Activated effector memory CD4-positive, alpha-beta T cell treated with Interleukin-2 at 50 U/mL for 16 hours (primary cell): ENCODE measurements at regions not wholly inside any gene's neighbourhood (a gene's known extent, or its start where the extent isn't known, plus 50 kb on each side); places are given as distances from the start of the nearest gene placed in this dataset.
"Not testable (repeated sequence)": the region's sequence is repeated elsewhere in the genome, so short reads cannot be mapped to it uniquely, and the experiment has no call there.

Source experiments
- DNase-seq: peaks from one replicate; pipeline ENCODE4 v3.0.0-alpha.2; 2020

- no peak for DNase-seq
These were observed 305.0 kb upstream of the ID2 start for GRCh38 chr2:8376603-8377410.

GRCh38 chr2:8378016-8378810, 303.6 kb upstream of the ID2 start:
- DNase-seq: no peak

GRCh38 chr2:8379128-8379527, 302.7 kb upstream of the ID2 start:
- DNase-seq: no peak

GRCh38 chr2:8379549-8379948, 302.3 kb upstream of the ID2 start:
- no peak for DNase-seq

- no peak for DNase-seq
These were observed 301.8 kb upstream of the ID2 start for GRCh38 chr2:8380026-8380425.

- no peak for DNase-seq
These were observed 301.3 kb upstream of the ID2 start for GRCh38 chr2:8380566-8380965.

- DNase-seq: no peak
These were observed 299.4 kb upstream of the ID2 start for GRCh38 chr2:8382485-8382884.

- DNase-seq: not testable (repeated sequence)
These were observed 295.1 kb upstream of the ID2 start for GRCh38 chr2:8386748-8387147.

GRCh38 chr2:8388781-8389180, 293.1 kb upstream of the ID2 start:
- DNase-seq: no peak

GRCh38 chr2:8389431-8390108, 292.3 kb upstream of the ID2 start:
- no peak for DNase-seq

GRCh38 chr2:8391126-8391525, 290.7 kb upstream of the ID2 start:
- no peak for DNase-seq

GRCh38 chr2:8391584-8391983, 290.3 kb upstream of the ID2 start:
- no peak for DNase-seq

GRCh38 chr2:8392098-8392866, 289.6 kb upstream of the ID2 start:
- no peak for DNase-seq

- no peak for DNase-seq
These were observed 288.4 kb upstream of the ID2 start for GRCh38 chr2:8393506-8393905.

GRCh38 chr2:8394131-8394530, 287.7 kb upstream of the ID2 start:
- DNase-seq: no peak

GRCh38 chr2:8394569-8395359, 287.1 kb upstream of the ID2 start:
- no peak for DNase-seq

- no peak for DNase-seq
These were observed 286.1 kb upstream of the ID2 start for GRCh38 chr2:8395718-8396117.

- no peak for DNase-seq
These were observed 283.7 kb upstream of the ID2 start for GRCh38 chr2:8398040-8398668.

GRCh38 chr2:8399731-8400130, 282.1 kb upstream of the ID2 start:
- no peak for DNase-seq

- DNase-seq: no peak
These were observed 281.7 kb upstream of the ID2 start for GRCh38 chr2:8400196-8400595.

GRCh38 chr2:8402222-8402621, 279.6 kb upstream of the ID2 start:
- DNase-seq: no peak

- DNase-seq: no peak
These were observed 278.0 kb upstream of the ID2 start for GRCh38 chr2:8403876-8404275.
